ENCODE measurements at regions not wholly inside any gene's neighbourhood (a gene's known extent, or its start where the extent isn't known, plus 50 kb on each side); places are given as distances from the start of the nearest gene placed in this dataset.

- H3K4me3 ChIP-seq (ENCODE audit: low read depth, low read length): no peak overlapping the region
- Mint-ChIP-seq H3K27me3 (ENCODE audit: insufficient read depth, unreplicated experiment) (no peaks in the 10 kb centered on the region), H3K9me3 (ENCODE audit: unreplicated experiment) (no peaks in the 10 kb centered on the region), H3K27ac (ENCODE audit: unreplicated experiment) (no peak overlapping the region), H3K4me1 (ENCODE audit: low read depth, unreplicated experiment) (no peaks in the 10 kb centered on the region), H3K4me3 (ENCODE audit: unreplicated experiment) (no peak overlapping the region), H3K36me3 (ENCODE audit: insufficient read depth, unreplicated experiment) (no peaks in the 10 kb centered on the region)
- no peaks in the 10 kb centered on the region for H3K4me1 ChIP-seq
- H3K27me3 ChIP-seq (replicated peaks; ENCODE audit: control insufficient read depth, insufficient read depth, low read length): no peaks in the 10 kb centered on the region
- DNase-seq: no peak
- no TSS peak for BruUV-seq (replicated peaks)
- intact Hi-C loops (cut with micrococcal nuclease; ENCODE audit: unreplicated experiment): no loop called here
- ChIA-PET POLR2A (no interaction called here), CTCF (no interaction called here)
- no peaks in the 10 kb centered on the region for H3K9me3 ChIP-seq
- TF ChIP-seq CTCF (IDR thresholded peaks at IDR 0.05; ENCODE audit: insufficient read depth in 1 of 2, low read depth in 1 of 2, low read length in 1 of 2, severe bottlenecking in 1 of 2, unreplicated experiment in 1 of 2): no peak
- no peaks in the 10 kb centered on the region for H3K36me3 ChIP-seq (ENCODE audit: control insufficient read depth, insufficient read depth, low read length)
Measured at GRCh38 chr3:66618066-66618465, 117.2 kb upstream of the LRIG1 start.

GRCh38 chr3:66620296-66620695 is 119.5 kb upstream of the LRIG1 start:
- Mint-ChIP-seq H3K27me3 (ENCODE audit: insufficient read depth, unreplicated experiment) (no peaks in the 10 kb centered on the region), H3K27ac (ENCODE audit: unreplicated experiment) (no peak overlapping the region), H3K4me3 (ENCODE audit: unreplicated experiment) (no peak overlapping the region), H3K36me3 (ENCODE audit: insufficient read depth, unreplicated experiment) (no peaks in the 10 kb centered on the region), H3K4me1 (ENCODE audit: low read depth, unreplicated experiment) (no peaks in the 10 kb centered on the region), H3K9me3 (ENCODE audit: unreplicated experiment) (no peaks in the 10 kb centered on the region)
- ChIA-PET CTCF (no interaction called here), POLR2A (no interaction called here)
- Histone ChIP-seq H3K4me1 (no peaks in the 10 kb centered on the region), H3K36me3 (ENCODE audit: control insufficient read depth, insufficient read depth, low read length) (no peaks in the 10 kb centered on the region), H3K9me3 (no peaks in the 10 kb centered on the region), H3K4me3 (ENCODE audit: low read depth, low read length) (no peak overlapping the region), H3K27me3 (replicated peaks; ENCODE audit: control insufficient read depth, insufficient read depth, low read length) (no peaks in the 10 kb centered on the region)
- DNase-seq: no peak
- BruUV-seq (replicated peaks): no TSS peak
- intact Hi-C loops (cut with micrococcal nuclease; ENCODE audit: unreplicated experiment): no loop called here
- no peak for TF ChIP-seq CTCF (IDR thresholded peaks at IDR 0.05; ENCODE audit: insufficient read depth in 1 of 2, low read depth in 1 of 2, low read length in 1 of 2, severe bottlenecking in 1 of 2, unreplicated experiment in 1 of 2)

- Histone ChIP-seq H3K36me3 (ENCODE audit: control insufficient read depth, insufficient read depth, low read length) (no peaks in the 10 kb centered on the region), H3K4me3 (ENCODE audit: low read depth, low read length) (no peak overlapping the region), H3K27me3 (replicated peaks; ENCODE audit: control insufficient read depth, insufficient read depth, low read length) (no peaks in the 10 kb centered on the region), H3K4me1 (no peaks in the 10 kb centered on the region), H3K9me3 (no peaks in the 10 kb centered on the region)
- intact Hi-C loops (cut with micrococcal nuclease; ENCODE audit: unreplicated experiment): no loop called here
- Mint-ChIP-seq H3K9me3 (ENCODE audit: unreplicated experiment) (no peaks in the 10 kb centered on the region), H3K27ac (ENCODE audit: unreplicated experiment) (no peak overlapping the region), H3K36me3 (ENCODE audit: insufficient read depth, unreplicated experiment) (no peaks in the 10 kb centered on the region), H3K27me3 (ENCODE audit: insufficient read depth, unreplicated experiment) (no peaks in the 10 kb centered on the region), H3K4me1 (ENCODE audit: low read depth, unreplicated experiment) (no peaks in the 10 kb centered on the region), H3K4me3 (ENCODE audit: unreplicated experiment) (no peak overlapping the region)
- no peak for DNase-seq
- no TSS peak for BruUV-seq (replicated peaks)
- TF ChIP-seq CTCF (IDR thresholded peaks at IDR 0.05; ENCODE audit: insufficient read depth in 1 of 2, low read depth in 1 of 2, low read length in 1 of 2, severe bottlenecking in 1 of 2, unreplicated experiment in 1 of 2): no peak
- POLR2A ChIA-PET: no interaction called here
- CTCF ChIA-PET: no interaction called here
Measured at GRCh38 chr3:66622756-66623457, 122.1 kb upstream of the LRIG1 start.
